ENCODE measurements at regions not wholly inside any gene's neighbourhood (a gene's known extent, or its start where the extent isn't known, plus 50 kb on each side); places are given as distances from the start of the nearest gene placed in this dataset.
"Not testable (repeated sequence)": the region's sequence is repeated elsewhere in the genome, so short reads cannot be mapped to it uniquely, and the experiment has no call there.

DNA sequence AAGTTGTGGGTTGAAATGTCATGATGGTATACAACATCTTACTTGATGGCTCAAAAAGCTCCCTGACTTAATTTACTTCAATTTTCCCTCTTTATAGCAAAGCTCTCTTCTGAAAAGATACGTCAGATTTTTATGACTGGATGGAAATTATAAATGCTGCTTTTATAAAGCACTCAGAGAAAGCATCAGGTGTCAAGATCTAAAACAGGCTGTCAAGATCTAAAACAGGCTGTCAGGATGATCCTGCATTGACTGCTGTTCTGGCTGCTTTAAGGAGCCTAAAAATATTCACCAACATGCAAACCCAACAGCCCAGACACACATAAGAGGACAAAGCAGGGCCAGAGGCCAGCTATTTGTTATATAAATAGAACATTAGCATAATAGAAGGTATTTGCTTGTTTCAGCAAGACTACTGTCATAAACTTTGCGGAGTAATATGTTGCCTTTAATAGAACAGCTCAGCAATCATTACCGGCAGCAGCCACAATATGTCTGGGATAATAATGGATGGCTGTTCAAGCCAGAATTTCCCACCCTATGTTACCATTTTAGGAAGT is 77.3 kb upstream of the ANO5 start:
- H3K36me3 ChIP-seq, result no peaks in the 10 kb centered on the region
- peak in 1 of 2 donors; percentile 33 for DNase-seq (ENCODE audit: low read depth in 1 of 2, low spot score in 1 of 2)
- no peaks in the 10 kb centered on the region for H3K27me3 ChIP-seq
- H3K4me3 ChIP-seq, result no peak overlapping the region
- no peak for TF ChIP-seq CTCF (IDR thresholded peaks at IDR 0.05; ENCODE audit: low read depth, low read length)
- peak overlapping the region; percentile 72 for H3K27ac ChIP-seq
- H3K9me3 ChIP-seq (ENCODE audit: low read depth), result no peaks in the 10 kb centered on the region
- H3K4me1 ChIP-seq (ENCODE audit: low read depth), result peaks cover 20% of the 10 kb centered on the region

DNA sequence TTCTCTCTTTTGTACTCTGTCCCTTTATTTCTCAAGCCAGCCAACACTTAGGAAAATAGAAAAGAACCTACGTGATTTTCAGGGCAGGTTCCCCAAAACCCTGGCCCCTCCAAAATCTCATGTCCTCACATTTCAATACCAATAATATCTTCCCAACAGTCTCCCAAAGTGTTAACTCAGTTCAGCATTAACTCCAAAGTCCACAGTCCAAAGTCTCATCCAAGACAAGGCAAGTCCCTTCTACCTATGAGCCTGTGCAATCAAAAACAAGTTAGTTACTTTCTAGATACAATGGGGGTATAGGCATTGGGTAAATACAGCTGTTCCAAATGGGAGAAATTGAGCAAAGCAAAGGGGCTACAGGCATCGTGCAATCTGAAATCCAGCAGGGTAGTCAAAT is 64.9 kb upstream of the ANO5 start:
- not testable (repeated sequence) for H3K9me3 ChIP-seq (ENCODE audit: low read depth); H3K27me3 ChIP-seq; H3K36me3 ChIP-seq; DNase-seq (ENCODE audit: low read depth in 1 of 2, low spot score in 1 of 2); H3K27ac ChIP-seq; H3K4me1 ChIP-seq (ENCODE audit: low read depth); H3K4me3 ChIP-seq

DNA sequence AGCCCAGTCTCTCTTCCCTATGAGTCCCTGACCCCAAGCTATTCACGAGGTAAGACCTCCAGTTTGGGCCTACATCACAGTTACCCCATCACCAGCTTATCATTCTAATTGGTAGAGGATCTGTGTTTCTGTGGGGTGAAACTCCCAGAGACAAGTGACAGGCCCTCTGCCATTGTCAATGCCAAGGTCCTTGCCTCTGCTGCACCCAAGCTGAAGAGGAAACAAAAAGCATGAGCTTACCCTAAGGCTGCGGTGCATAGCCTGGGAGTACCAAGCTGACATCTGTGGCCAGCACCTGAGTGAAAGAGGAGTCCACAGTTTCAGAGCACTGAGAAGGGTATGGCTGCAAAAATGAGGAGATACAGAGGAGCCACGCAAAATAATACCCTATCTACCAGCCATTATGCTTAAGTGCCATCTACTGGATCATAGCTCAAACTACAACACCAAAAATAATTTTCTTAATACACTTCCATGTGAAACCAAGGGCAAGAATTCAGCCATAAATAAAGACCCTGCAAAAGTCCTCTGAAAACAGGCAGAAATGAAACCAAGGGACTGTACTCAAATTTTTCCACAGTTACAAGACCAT is 62.3 kb upstream of the ANO5 start:
- Histone ChIP-seq H3K27ac (no peak overlapping the region), H3K9me3 (ENCODE audit: low read depth) (no peaks in the 10 kb centered on the region), H3K4me1 (ENCODE audit: low read depth) (no peaks in the 10 kb centered on the region), H3K4me3 (no peak overlapping the region), H3K27me3 (no peaks in the 10 kb centered on the region), H3K36me3 (no peaks in the 10 kb centered on the region)
- peak in 1 of 2 donors; percentile 53 for DNase-seq (ENCODE audit: low read depth in 1 of 2, low spot score in 1 of 2)
- TF ChIP-seq CTCF (IDR thresholded peaks at IDR 0.05; ENCODE audit: low read depth, low read length), result no peak

DNA sequence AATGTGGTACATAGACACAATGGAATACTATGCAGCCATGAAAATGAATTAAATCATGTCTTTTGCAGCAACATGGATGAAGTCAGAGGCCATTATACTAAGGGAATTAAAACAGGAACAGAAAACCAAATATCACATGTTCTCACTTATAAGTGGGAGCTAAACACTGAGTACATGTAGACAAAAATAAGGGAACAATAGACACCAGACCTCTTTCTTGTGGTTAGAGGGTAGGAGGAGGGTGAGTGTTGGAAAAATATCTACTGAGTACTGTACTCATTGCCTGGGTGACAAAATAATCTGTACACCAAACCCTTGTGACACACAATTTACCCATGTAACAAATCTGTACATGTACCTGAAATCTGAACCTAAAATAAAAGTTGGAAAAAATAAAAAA is 59.1 kb upstream of the ANO5 start:
- Histone ChIP-seq H3K36me3 (no peaks in the 10 kb centered on the region), H3K4me3 (no peak overlapping the region)

GRCh38 chr11:22138264-22138663 is 54.6 kb upstream of the ANO5 start:
- no peaks in the 10 kb centered on the region for H3K27me3 ChIP-seq
- TF ChIP-seq CTCF (IDR thresholded peaks at IDR 0.05; ENCODE audit: low read depth, low read length), result no peak
- H3K4me1 ChIP-seq (ENCODE audit: low read depth), result no peaks in the 10 kb centered on the region
- no peak for DNase-seq (ENCODE audit: low read depth in 1 of 2, low spot score in 1 of 2)
- no peak overlapping the region for H3K4me3 ChIP-seq
- H3K27ac ChIP-seq, result no peak overlapping the region
- H3K9me3 ChIP-seq (ENCODE audit: low read depth), result no peaks in the 10 kb centered on the region
- H3K36me3 ChIP-seq, result no peaks in the 10 kb centered on the region

More for the DNA sequence above, 59.1 kb upstream of the ANO5 start:
- Histone ChIP-seq H3K27ac (no peak overlapping the region), H3K27me3 (no peaks in the 10 kb centered on the region), H3K4me1 (ENCODE audit: low read depth) (no peaks in the 10 kb centered on the region), H3K9me3 (ENCODE audit: low read depth) (no peaks in the 10 kb centered on the region)
- no peak for DNase-seq (ENCODE audit: low read depth in 1 of 2, low spot score in 1 of 2)
- TF ChIP-seq CTCF (IDR thresholded peaks at IDR 0.05; ENCODE audit: low read depth, low read length), result no peak

All from cardiac muscle cell (in vitro differentiated cells and primary cell).